Kidney (tissue), 13 donors: ENCODE measurements at regions not wholly inside any gene's neighbourhood (a gene's known extent, or its start where the extent isn't known, plus 50 kb on each side); places are given as distances from the start of the nearest gene placed in this dataset.

ENCODE experiments used
- DNase-seq, 5 donors: peaks; one replicate each; pipeline ENCODE4 v3.0.0-alpha.2; 2013 to 2020
- FAIRE-seq: peaks from 2 replicates; lab custom pipeline; 2012; peaks lifted over from hg19 to GRCh38; lab: Jason Lieb, UNC
- H3K27ac ChIP-seq, 2 donors: one replicate each; pipeline ENCODE4 v1.7.0; 2013; ENCODE audit warnings: low read depth in 2 of 2, low read length in 2 of 2, inconsistent platforms in 1 of 2
- H3K27me3 ChIP-seq: one replicate; pipeline ENCODE4 v1.7.1; 2013; ENCODE audit warnings: low read length, inconsistent platforms; ENCODE audit not compliant: control insufficient read depth, insufficient read depth
- H3K36me3 ChIP-seq, 3 donors: one replicate each; pipeline versions ENCODE4 v1.7.0 to v1.7.1; 2013; ENCODE audit warnings: low read length in 3 of 3, control low read depth in 1 of 3, inconsistent platforms in 1 of 3; ENCODE audit not compliant: insufficient read depth in 3 of 3, control insufficient read depth in 2 of 3
- H3K4me1 ChIP-seq, 3 donors: one replicate each; pipeline versions ENCODE4 v1.7.0 to v1.7.1; 2013; ENCODE audit warnings: low read length in 3 of 3, inconsistent platforms in 1 of 3, low read depth in 1 of 3; ENCODE audit not compliant: control insufficient read depth in 2 of 3, insufficient read depth in 2 of 3
- H3K4me3 ChIP-seq, 3 donors: one replicate each; pipeline versions ENCODE4 v1.7.0 to v1.8.1; 2013; ENCODE audit warnings: low read length in 3 of 3, control low read depth in 1 of 3, inconsistent platforms in 1 of 3
- H3K9ac ChIP-seq, 3 donors: one replicate each; pipeline versions ENCODE4 v1.7.0 to v1.7.1; 2013; ENCODE audit warnings: low read length in 3 of 3, control low read depth in 1 of 3, inconsistent platforms in 1 of 3
- H3K9me3 ChIP-seq, 3 donors: one replicate each; pipeline versions ENCODE4 v1.7.0 to v1.7.1; 2013; ENCODE audit warnings: low read length in 3 of 3, control low read depth in 1 of 3, inconsistent platforms in 1 of 3; ENCODE audit not compliant: control insufficient read depth in 2 of 3, insufficient read depth in 1 of 3
- CTCF ChIP-seq: IDR thresholded peaks from 3 replicates; pipeline ENCODE4 v1.5.1; 2012; ENCODE audit warnings: mild to moderate bottlenecking, moderate library complexity, borderline replicate concordance; ENCODE audit not compliant: insufficient read depth; ENCODE audit errors: extremely low read depth
- intact Hi-C: fragments of 100-400 bp; cut with DNase I; formaldehyde crosslinking; loops from one replicate; pipeline ENCODE4 v1.11.1; 2022
- donor health status: control.
- donor health status: control.
- donor health status: control.
- donor health status: control.
- donor health status: control.
- donor health status: DM: yes; HTN: yes; CAD: no.
- donor health status: Normal renal cell carcinoma (clear cell type).

DNA sequence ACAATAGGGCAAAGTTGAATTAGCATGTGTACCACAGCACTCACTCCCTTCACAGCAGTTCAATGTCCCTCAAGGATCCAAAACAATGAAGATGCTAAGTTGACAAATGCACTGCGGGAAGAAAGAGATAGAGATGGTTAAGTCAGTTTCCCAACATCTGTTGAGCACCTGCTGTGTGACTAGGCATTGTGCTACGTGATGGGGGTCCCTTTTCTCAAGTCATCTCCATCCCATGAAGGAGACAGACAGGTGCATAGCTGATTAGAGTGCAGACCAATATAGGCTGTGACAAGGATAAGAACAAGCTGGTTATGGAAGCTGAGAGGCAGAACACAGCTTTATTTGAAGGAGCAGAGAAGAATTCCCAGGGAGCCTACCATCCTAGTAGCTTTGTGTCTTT lies 114.2 kb downstream of the HAPSTR1 start:
- Histone ChIP-seq H3K27me3 (no peaks in the 10 kb centered on the region), H3K27ac (no peak overlapping the region), H3K9me3 (no peaks in the 10 kb centered on the region), H3K4me3 (no peak overlapping the region), H3K4me1 (no peaks in the 10 kb centered on the region), H3K9ac (no peak overlapping the region), H3K36me3 (no peaks in the 10 kb centered on the region)
- DNase-seq (no peak), FAIRE-seq (no peak)
- no peak for TF ChIP-seq CTCF
- intact Hi-C loops, result no loop called here

DNA sequence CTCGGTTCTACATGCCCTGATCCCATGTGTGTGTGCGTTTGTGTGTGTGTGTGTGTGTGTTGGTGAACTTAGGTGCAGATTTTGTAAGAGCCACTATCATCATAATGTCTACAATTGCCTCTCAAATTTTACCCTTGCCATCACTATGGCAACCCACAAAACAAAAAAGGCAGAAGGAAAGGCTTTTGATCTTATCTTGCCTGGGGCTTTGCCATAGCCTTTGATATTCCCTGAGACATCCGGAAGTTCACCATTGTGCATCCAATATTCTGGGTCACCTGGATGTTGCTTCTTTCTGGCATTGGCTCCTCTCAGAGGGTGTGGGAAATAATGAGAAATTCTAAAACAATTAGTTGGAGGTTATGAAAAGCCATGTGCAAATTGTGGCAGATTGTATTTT lies 114.7 kb downstream of the HAPSTR1 start:
- TF ChIP-seq CTCF, result no peak
- intact Hi-C loops, result no loop called here
- no peak overlapping the region for H3K27ac ChIP-seq
- H3K27me3 ChIP-seq, result no peaks in the 10 kb centered on the region
- DNase-seq, result no peak
- FAIRE-seq, result no peak
- no peaks in the 10 kb centered on the region for H3K9me3 ChIP-seq
- no peak overlapping the region for H3K9ac ChIP-seq
- H3K4me3 ChIP-seq, result no peak overlapping the region
- no peaks in the 10 kb centered on the region for H3K36me3 ChIP-seq
- H3K4me1 ChIP-seq, result no peaks in the 10 kb centered on the region

GRCh38 chr16:9212621-9213020 lies 121.2 kb downstream of the HAPSTR1 start:
- DNase-seq, result no peak
- intact Hi-C loops, result no loop called here
- no peak overlapping the region for H3K9ac ChIP-seq
- no peaks in the 10 kb centered on the region for H3K27me3 ChIP-seq
- peaks cover 0 to 6% (median 0%) of the 10 kb centered on the region in 3 donors for H3K9me3 ChIP-seq
- FAIRE-seq, result no peak
- no peak overlapping the region for H3K4me3 ChIP-seq
- no peak overlapping the region for H3K27ac ChIP-seq
- no peaks in the 10 kb centered on the region for H3K36me3 ChIP-seq
- no peak for TF ChIP-seq CTCF
- H3K4me1 ChIP-seq, result no peaks in the 10 kb centered on the region

- H3K9me3 ChIP-seq, result no peaks in the 10 kb centered on the region
- no peaks in the 10 kb centered on the region for H3K4me1 ChIP-seq
- H3K27ac ChIP-seq, result no peak overlapping the region
- no peak for TF ChIP-seq CTCF
- H3K4me3 ChIP-seq, result no peak overlapping the region
- no peaks in the 10 kb centered on the region for H3K36me3 ChIP-seq
- intact Hi-C loops, result no loop called here
- DNase-seq (peak in 1 of 5 donors; percentile 29), FAIRE-seq (no peak)
- H3K9ac ChIP-seq, result no peak overlapping the region
- no peaks in the 10 kb centered on the region for H3K27me3 ChIP-seq
Observed at GRCh38 chr16:9219813-9220212, 128.4 kb downstream of the HAPSTR1 start.
